ENCODE measurements at regions not wholly inside any gene's neighbourhood (a gene's known extent, or its start where the extent isn't known, plus 50 kb on each side); places are given as distances from the start of the nearest gene placed in this dataset.

- TF ChIP-seq, protein P1, sequence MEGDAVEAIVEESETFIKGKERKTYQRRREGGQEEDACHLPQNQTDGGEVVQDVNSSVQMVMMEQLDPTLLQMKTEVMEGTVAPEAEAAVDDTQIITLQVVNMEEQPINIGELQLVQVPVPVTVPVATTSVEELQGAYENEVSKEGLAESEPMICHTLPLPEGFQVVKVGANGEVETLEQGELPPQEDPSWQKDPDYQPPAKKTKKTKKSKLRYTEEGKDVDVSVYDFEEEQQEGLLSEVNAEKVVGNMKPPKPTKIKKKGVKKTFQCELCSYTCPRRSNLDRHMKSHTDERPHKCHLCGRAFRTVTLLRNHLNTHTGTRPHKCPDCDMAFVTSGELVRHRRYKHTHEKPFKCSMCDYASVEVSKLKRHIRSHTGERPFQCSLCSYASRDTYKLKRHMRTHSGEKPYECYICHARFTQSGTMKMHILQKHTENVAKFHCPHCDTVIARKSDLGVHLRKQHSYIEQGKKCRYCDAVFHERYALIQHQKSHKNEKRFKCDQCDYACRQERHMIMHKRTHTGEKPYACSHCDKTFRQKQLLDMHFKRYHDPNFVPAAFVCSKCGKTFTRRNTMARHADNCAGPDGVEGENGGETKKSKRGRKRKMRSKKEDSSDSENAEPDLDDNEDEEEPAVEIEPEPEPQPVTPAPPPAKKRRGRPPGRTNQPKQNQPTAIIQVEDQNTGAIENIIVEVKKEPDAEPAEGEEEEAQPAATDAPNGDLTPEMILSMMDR (IDR thresholded peaks at IDR 0.05; ENCODE audit: unreplicated experiment), result no peak
- H3K4me3 Mint-ChIP-seq (ENCODE audit: low read depth), result no peak overlapping the region
- no peaks in the 10 kb centered on the region for H3K36me3 Mint-ChIP-seq (ENCODE audit: insufficient read depth)
- H3K27me3 Mint-ChIP-seq, result no peaks in the 10 kb centered on the region
- H3K4me1 Mint-ChIP-seq (ENCODE audit: low read depth), result peaks cover 15% of the 10 kb centered on the region
- peaks cover 5% of the 10 kb centered on the region for H3K9me3 Mint-ChIP-seq (ENCODE audit: low read depth)
- DNase-seq (ENCODE audit: low spot score, unreplicated experiment), result no peak
- no peak overlapping the region for H3K27ac Mint-ChIP-seq
Observed at GRCh38 chr3:56966509-56966908, 94.0 kb upstream of the SPATA12 start.

DNA sequence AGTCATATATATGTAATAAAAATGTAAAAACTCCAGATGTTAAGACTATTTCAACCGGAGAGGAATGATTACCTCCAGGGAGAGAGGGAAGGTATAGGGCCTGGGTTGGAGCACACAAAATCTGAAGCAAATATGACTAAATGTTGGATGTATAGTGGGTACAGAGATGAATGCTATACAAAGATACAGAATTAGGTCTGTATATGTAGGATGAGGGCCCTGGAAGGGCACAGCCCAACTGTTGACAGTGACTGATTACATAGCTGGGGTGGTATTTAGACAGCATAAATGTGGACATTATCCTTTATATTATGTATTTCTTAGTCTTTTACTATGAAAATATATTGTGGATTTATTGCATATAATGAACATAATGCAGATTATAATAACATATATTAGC, 94.4 kb upstream of the SPATA12 start:
- TF ChIP-seq, protein P1 (IDR thresholded peaks at IDR 0.05; ENCODE audit: unreplicated experiment), result no peak
- Mint-ChIP-seq H3K9me3 (ENCODE audit: low read depth) (peaks cover 5% of the 10 kb centered on the region), H3K4me1 (ENCODE audit: low read depth) (peaks cover 15% of the 10 kb centered on the region), H3K4me3 (ENCODE audit: low read depth) (no peak overlapping the region), H3K27ac (no peak overlapping the region), H3K27me3 (no peaks in the 10 kb centered on the region), H3K36me3 (ENCODE audit: insufficient read depth) (no peaks in the 10 kb centered on the region)
- DNase-seq (ENCODE audit: low spot score, unreplicated experiment), result no peak

DNA sequence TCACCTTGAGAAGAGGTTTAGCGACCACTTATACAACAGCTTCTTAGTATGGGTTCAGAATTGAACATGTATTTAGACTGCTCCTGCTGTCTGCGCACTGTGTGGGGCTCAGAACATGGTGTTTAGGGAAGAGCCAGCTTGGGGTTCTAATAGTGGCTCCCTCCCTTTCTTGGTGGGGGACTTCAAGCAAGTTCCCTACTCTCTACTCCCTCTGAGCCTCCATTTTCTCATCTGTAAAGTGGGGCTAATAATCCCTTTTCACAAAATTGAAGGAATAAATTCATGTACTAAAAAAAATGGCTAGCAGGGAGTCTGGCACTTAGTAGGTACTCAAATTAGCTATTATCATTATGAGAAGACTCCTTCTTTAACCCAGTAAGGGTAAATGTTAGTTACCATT, 97.5 kb upstream of the SPATA12 start:
- H3K27ac Mint-ChIP-seq, result no peak overlapping the region

DNA sequence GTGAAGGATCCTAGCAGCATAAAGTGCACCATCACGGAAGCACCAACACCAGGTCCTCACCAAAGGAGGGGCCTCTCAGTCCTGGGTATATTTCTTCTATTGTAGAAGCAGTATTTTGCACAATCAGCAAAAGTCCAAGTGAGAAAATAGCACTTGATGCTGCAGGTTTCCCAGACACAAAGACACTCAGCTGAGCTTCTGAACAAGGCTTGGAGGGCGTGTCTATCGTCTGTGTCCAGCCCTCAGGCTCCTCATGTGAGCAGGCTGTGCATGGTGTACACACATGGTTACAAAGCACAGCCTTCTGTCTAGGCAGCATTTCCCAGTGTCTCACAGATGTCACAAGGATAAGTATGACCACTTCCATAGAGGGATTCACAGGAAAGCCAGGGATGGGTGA, 98.3 kb upstream of the SPATA12 start:
- Mint-ChIP-seq H3K9me3 (ENCODE audit: low read depth) (peaks cover 5% of the 10 kb centered on the region), H3K4me3 (ENCODE audit: low read depth) (no peak overlapping the region), H3K27me3 (no peaks in the 10 kb centered on the region), H3K4me1 (ENCODE audit: low read depth) (peaks cover 5% of the 10 kb centered on the region), H3K36me3 (ENCODE audit: insufficient read depth) (no peaks in the 10 kb centered on the region), H3K27ac (no peak overlapping the region)
- TF ChIP-seq, protein P1 (IDR thresholded peaks at IDR 0.05; ENCODE audit: unreplicated experiment), result no peak
- DNase-seq (ENCODE audit: low spot score, unreplicated experiment), result no peak

More for the DNA sequence above, 97.5 kb upstream of the SPATA12 start:
- H3K4me1 Mint-ChIP-seq (ENCODE audit: low read depth), result peaks cover 5% of the 10 kb centered on the region
- H3K9me3 Mint-ChIP-seq (ENCODE audit: low read depth), result peaks cover 5% of the 10 kb centered on the region
- TF ChIP-seq, protein P1 (IDR thresholded peaks at IDR 0.05; ENCODE audit: unreplicated experiment), result no peak
- H3K4me3 Mint-ChIP-seq (ENCODE audit: low read depth), result no peak overlapping the region
- no peaks in the 10 kb centered on the region for H3K27me3 Mint-ChIP-seq
- no peak for DNase-seq (ENCODE audit: low spot score, unreplicated experiment)
- no peaks in the 10 kb centered on the region for H3K36me3 Mint-ChIP-seq (ENCODE audit: insufficient read depth)

- H3K27ac Mint-ChIP-seq, result no peak overlapping the region
- H3K9me3 Mint-ChIP-seq (ENCODE audit: low read depth), result peaks cover 5% of the 10 kb centered on the region
- no peak for DNase-seq (ENCODE audit: low spot score, unreplicated experiment)
- no peak overlapping the region for H3K4me3 Mint-ChIP-seq (ENCODE audit: low read depth)
- TF ChIP-seq, protein P1 (IDR thresholded peaks at IDR 0.05; ENCODE audit: unreplicated experiment), result no peak
- H3K27me3 Mint-ChIP-seq, result no peaks in the 10 kb centered on the region
- no peaks in the 10 kb centered on the region for H3K36me3 Mint-ChIP-seq (ENCODE audit: insufficient read depth)
- peaks cover 5% of the 10 kb centered on the region for H3K4me1 Mint-ChIP-seq (ENCODE audit: low read depth)
Observed at GRCh38 chr3:56960234-56960917, 100.1 kb upstream of the SPATA12 start.
